ENCODE measurements at regions not wholly inside any gene's neighbourhood (a gene's known extent, or its start where the extent isn't known, plus 50 kb on each side); places are given as distances from the start of the nearest gene placed in this dataset.

DNA sequence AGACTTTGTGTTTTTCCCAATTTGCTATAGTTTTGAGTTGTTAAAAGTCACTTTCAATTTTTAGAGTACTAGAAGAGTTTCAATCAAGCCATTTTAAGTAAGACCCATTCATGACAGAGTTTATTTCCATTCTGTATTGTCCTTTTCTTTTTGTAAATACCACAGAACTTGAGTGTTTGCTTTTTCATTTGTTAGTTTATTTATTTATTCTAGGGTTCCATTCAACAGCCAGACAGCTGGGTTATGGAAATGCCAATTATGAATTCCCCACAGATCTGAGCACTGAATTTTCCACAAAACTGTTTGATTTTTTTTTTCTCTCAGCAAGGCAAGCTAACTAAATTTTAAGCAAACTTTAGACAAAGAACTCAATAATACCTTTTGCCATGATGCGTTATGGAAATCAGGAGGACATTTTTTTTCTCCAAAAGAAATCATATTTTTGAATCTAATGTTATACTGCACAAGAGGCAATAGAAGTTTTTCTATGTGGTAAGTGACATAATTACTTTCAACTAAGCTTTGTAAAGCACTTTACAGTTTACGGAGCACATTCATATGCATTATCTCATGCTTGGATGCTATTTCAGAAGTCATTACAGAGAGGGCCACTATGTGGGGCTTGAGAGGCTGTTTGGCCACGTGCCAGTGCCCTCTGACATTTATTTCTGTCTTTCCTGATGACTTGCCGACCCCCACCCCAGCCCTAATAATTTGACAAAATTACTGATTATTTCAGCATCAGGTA lies 181.5 kb downstream of the VRK1 start:
- intact Hi-C loops (cut with DNase I), result no loop called here
- no peak for DNase-seq (ENCODE audit: low spot score)

DNA sequence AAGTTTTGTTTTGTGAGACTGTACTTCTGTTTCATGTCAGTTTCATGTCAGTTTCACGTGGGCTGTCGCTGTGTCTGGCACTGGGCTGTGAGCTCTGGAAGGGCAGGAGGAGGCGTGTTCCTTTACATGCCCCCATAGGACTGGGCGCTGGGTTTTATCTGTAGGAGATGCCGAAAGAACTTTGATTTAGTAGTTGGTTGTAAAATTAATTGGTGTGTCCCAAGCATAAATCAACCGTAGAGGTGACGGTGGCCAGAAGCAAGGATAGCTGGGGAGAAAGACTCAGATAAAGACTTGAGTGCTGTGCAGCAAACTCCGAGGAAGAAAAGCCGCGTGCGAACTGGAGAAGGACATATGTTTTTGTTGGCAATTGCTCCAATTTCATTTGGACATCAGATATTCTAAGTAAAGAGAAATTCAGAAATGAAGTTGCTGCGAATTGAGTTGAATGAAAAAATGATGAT lies 182.5 kb downstream of the VRK1 start:
- intact Hi-C loops (cut with DNase I), result no loop called here
- no peak for DNase-seq (ENCODE audit: low spot score)

DNA sequence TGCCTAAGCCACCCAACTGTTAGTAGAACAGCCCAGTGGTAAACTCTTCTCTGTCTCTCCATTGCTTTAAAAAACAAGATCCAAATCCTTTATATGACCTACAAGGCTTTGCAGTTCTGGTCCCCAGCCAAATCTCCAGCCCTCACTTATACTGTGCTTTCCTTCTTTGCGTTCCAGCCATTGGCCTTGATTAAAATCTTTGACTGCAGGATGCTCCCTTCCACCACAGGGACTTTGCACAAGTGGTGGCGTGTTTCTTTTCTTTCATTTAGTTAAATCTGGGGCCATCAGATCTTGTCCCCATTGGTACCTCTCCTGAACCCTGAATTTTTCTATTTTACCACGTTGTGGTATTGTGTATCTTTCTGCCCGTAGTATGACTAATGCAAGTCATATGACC lies 183.7 kb downstream of the VRK1 start:
- intact Hi-C loops (cut with DNase I), result no loop called here
- DNase-seq (ENCODE audit: low spot score), result no peak

DNA sequence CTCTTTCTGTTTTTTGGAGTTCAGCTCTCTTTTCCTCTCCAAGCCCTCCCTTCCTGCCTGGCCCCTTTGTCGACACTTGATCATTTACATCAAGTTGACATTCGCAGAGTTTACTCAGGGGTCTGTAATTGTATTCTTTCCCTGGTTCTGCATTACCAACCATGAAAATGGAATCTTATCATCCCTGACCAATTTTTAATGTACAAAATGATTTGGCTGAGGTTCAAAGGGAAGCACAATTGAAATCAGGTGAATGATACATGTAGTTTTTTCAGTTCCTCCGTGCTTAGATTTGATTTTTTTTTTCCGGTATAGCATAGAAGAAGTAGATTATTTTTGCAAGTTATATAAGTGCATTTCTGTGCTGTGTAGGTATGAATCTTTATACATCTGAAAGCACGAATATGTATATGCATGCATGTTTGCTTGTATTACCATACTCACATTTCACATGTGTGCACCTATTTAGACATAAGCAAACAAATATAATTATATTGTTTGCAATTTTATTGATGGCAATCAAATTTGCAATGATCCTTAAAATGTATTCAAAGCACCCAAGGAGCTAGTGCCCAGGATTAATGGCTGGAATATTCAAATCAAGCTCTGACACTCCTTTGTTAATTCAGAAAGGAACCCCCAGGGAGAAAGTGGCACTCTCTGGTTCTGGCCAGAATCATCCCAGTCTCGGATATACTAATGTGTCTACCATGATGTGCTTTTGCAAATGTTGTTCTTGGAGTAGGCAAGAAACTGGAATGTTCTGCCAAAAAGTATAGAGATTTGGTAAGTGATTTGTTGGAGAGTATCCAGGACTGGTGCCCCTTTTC lies 189.3 kb downstream of the VRK1 start:
- no peak for DNase-seq (ENCODE audit: low spot score)
- intact Hi-C loops (cut with DNase I), result no loop called here

DNA sequence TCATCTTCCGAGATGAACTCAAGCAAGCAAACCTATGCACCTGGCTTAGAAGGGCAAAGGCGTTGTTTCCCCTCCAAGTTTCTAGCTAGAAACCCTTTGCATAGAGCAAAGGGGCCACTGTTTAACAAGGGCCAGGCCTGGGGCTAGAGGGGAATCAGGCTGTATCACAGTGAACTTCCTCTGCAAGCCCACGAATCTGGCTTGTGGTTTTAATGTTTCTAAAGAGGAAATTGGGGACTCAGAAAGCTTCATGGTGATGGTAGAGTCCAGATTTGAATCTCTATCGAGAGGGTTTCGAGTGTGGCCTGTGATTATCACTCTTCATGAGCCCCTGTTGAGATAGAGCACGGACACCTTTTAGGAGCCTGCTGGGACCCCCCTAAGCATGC lies 189.9 kb downstream of the VRK1 start:
- intact Hi-C loops (cut with DNase I), result no loop called here
- DNase-seq (ENCODE audit: low spot score), result no peak

DNA sequence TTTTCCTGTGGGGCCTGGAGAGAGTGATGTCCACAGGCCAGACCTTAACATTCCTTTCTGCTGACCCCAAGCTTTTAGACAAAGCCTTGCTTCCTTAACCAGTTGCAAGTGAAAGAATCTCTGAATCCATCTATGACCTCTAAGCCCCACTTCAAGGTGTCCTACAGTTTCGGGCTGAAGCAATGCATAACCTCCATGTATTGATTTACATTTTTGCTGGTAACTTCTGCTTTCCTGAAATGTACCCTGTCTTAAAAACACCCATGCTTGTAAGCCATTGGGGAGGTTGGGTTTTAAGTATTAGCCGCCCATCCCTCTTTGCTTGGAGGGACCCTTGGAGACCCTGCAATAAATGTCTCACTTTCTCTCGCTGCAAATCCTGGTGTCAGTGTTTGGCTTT lies 190.6 kb downstream of the VRK1 start:
- intact Hi-C loops (cut with DNase I), result no loop called here
- no peak for DNase-seq (ENCODE audit: low spot score)

DNA sequence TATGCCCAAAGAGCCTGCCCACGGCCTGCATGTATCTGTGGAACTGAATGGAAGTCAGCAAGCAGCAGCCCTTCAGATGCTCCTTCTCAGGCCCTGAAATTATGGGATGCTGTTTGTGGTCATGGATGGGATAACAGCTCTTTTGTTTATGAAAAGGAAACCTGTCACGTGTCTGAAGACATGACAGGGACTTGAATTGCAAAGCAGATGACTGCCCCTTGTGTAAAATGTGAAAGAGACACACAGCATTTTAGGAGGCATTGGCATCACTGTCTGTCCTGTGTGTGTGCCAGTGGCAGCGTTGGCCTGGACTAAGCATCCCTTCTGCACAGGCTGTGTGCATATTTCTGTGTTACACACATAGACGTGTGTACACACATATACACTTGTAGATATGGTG lies 192.1 kb downstream of the VRK1 start:
- no peak for DNase-seq (ENCODE audit: low spot score)
- intact Hi-C loops (cut with DNase I), result no loop called here

DNA sequence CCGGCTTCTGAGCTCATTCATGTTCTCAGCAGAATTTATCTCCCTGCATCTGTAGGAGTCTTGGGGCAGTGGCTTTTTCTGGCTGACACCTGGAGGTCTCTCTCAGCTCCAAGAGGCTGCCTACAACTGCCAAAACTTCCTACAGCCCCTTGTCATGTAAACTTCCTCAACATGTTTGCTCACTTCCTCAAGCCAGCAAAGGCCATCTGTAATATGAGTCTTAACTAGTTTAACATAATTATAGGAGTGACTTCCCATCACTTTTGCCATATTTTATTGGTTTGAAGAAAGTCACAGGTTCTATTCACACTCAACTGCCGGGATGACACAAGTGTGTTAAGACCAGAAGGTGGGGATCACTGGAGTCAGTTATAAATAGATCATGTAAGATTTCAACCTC lies 194.0 kb downstream of the VRK1 start:
- no peak for DNase-seq (ENCODE audit: low spot score)
- intact Hi-C loops (cut with DNase I), result no loop called here

DNA sequence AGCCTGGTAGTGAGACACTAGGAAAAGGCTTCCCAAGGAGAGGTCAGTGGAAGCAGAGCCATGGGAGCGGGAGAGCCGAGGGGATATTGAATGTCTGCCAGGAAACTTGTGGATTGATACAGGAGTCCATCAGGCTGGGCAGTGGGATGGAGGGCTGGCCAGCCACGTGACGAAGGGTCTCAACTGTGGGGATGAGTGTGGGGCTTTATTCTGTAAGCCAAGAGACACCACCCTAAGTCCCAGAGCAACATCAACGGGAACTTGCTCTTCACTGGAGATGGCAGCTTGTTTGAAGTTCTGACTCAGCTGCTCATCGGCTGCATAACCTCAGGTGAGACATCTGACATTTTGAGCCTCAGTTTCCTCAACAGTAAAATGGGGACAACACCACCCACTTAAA lies 197.8 kb downstream of the VRK1 start:
- intact Hi-C loops (cut with DNase I), result no loop called here
- no peak for DNase-seq (ENCODE audit: low spot score)

DNA sequence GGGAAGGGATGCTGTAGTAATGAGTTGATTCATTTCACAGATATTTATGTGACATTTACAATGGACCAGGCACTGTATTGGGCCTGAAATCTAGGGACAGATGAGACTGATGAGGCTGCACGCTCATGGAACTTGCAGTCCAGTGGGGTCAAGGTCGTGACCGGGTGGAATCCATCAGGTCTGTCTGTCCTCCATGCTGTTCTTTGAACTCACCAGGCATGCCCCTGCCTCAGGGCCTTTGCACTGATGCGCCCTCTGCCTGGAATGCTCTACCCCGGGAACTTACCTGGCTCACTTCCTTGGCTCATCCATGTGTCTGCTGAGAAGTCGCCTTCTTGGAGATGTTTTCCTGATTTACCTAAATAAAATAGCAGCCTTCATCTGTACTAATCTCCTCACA lies 200.1 kb downstream of the VRK1 start:
- intact Hi-C loops (cut with DNase I), result no loop called here
- no peak for DNase-seq (ENCODE audit: low spot score)

DNA sequence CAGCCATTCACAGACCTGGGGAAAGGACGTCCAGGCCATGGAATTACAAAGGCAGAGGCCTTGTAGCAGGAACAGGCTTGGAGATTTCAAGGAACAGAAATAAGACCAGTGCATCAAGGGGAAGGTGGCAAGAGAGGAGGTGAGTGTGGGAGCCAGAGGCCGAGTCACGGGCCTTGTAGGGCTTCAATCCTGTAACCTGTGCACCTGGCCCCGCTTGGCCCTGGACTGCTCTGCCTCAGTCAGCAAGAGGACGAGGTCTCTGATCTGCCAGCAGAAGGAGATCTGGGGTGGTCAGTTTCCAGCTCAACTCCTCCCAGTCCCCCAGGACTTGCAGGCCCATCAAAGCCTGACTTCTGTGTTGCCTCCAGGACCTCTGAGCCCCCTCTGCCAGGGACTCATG lies 200.8 kb downstream of the VRK1 start:
- no peak for DNase-seq (ENCODE audit: low spot score)
- intact Hi-C loops (cut with DNase I), result no loop called here

DNA sequence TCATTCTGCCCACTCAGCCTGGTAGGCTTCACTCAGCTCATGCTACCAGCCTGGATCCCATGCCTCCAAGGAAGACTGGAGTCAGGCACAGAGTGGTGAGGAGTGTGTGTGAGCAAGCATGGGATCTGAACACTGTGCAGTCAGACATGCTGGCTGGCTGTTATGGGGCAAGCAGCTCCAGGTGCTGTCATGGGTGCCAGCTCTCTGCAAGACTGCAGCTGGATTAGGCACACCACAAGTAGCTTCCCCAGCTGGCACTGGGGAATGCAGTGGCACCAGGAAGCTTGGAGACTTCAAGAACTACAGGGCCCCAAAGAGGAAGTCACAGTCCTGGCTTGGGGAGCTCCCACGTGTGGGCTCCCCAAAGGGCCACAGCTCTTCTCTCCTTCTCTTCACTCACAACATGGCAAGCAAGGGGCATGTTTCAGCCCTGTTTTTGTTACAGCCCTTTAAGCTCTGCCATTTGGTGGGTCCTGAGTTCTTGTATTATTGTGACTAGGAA lies 202.5 kb downstream of the VRK1 start:
- no peak for DNase-seq (ENCODE audit: low spot score)
- intact Hi-C loops (cut with DNase I), result no loop called here

DNA sequence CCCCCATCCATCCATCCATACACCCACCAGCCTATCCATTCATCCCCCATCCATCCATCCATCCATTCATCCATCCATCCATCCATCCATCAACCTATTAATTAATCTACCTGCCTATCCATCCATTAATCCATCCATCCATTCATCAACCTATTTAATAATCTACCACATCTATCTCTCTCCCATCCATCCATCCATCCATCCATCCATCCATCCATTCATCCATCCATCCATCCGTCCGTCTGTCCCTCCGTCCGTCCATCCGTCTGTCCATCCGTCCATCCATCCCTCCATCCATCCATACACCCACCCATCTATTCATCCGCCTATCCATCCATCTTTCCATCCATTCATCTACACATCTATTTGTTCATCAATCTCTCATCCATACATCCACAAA lies 205.3 kb downstream of the VRK1 start:
- DNase-seq (ENCODE audit: low spot score), result no peak
- intact Hi-C loops (cut with DNase I), result no loop called here

DNA sequence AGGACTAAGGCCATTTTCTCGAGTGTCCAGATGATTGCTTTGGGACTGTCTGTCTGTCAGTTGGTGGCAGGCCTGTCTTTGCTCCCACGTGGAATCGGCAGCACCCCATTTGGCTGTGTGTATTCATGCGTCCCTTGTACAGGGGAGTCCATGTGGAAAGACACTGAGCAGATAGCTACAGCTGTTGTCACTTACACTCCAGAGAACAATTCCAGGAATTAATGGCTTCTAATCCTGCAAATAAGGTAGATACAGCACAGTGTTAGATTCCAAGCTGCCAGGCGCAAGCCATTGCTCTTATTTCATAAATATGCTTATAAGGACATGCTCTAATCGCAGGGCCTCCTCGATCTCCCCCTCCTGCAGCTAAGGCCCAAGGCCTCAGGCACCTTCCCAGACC lies 208.8 kb downstream of the VRK1 start:
- intact Hi-C loops (cut with DNase I), result no loop called here
- DNase-seq (ENCODE audit: low spot score), result no peak

DNA sequence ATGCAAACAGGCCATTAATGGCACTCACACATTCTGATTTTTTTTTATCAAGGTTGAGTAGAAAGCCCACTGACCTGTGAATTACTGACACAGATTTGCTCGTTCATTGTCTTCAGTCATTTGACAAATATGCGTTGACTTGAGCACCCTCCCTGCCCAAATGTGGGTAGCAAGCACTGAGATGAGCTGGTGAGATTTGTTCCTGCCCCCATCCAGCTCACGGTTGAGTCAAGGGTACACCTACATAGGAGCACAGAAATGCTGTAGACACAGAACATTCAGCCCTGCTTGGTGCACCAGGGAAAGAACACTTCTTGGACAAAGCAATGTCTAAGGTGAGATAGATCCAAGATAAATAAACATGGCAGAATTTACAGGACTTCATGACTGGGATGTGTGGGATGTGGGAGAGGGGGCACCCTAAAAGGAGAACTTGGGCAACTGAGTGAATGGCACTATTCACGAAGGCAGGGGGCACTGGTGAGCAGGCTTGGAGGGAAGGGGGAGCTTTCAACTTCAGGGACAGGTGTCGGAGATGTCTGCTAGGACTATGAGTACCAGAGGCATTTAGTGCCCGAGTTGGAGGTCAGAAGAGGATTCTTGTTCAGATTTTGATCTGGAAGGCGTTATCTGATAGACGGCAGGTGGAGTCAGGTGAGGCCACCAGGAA lies 213.4 kb downstream of the VRK1 start:
- no peak for DNase-seq (ENCODE audit: low spot score)
- intact Hi-C loops (cut with DNase I), result no loop called here

DNA sequence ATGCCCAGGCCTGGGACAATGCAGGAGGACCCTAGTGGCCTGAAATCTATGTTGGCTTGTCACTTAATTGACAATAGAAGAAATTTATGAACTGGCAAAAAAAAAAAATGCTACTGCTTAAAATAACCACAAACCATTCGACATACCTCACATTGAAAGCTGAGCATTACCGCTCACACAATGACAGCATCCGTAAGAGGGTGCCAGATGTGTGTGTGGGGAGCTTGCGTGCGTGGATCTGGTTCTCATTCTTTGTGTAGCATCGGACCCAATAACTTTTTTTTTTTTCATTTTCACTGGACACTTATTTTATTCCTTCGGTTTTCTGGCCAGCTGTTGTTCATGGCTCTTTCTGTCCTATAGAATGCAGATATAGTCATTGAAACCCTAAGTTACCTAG lies 216.7 kb downstream of the VRK1 start:
- intact Hi-C loops (cut with DNase I), result no loop called here
- no peak for DNase-seq (ENCODE audit: low spot score)

DNA sequence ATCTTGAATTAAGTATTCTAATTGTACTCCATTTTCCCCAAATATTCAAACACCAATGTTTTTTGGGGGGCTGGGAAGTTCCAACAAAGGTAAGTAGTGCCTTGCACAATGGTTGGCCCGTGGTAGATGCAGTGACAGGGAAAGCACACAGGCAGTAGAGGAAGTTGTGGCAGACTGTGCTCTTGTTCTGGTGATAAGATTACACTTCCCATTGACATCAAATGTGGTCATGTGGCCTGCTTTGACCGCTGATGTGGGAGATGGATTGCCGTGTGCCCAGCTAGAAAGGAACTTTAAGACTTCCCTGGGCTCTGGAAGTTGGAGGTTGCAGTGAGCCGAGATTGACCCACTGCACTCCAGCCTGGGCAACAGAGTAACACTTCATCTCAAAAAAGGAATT lies 223.8 kb downstream of the VRK1 start:
- no peak for DNase-seq (ENCODE audit: low spot score)
- intact Hi-C loops (cut with DNase I), result no loop called here

DNA sequence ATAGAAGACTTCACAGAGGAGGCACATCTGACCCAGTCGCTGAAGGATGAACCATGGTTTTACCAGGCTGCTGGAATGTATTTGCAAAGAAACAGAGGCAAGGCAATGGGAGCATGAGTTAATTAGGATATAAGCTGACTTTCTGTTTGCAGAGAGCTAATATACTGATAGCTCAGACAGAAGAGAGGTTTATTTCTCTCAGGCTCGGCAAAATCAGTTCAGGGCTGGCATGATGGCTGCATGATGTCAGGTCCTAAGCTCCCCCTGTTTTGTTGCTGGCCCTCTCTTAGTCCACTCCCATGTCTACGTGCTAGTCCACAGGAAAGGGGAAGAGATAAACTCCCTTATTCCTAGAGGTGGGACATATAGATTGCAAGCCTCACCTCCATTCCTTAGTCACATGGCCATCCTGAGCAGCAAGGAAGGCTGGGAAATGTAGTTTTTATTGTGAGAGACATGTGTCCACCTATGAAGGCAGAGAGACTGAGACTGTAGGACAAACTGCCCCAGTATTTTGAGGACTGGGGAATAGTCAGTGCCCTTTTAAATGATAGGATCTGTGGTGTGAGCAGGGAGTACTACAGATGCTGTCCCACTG lies 224.5 kb downstream of the VRK1 start:
- DNase-seq (ENCODE audit: low spot score), result no peak

DNA sequence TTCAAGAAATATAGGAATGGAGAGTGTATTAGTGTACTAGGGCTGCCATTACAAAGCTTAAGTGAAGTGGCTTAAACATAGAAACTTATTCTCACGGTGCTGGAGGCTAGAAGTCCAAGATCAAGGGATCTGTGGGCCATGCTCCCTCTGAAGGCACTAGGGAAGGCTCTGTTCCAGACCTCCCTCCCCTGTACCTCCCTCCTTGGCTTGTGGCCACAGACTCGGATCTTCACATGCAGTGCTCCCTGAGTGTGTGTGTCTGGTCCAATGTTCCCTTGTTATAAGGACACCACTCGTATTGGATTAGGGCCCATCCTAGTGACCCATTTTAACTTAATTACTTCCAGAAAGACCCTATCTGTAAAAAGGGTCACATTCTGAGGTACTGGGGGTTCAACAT lies 225.6 kb downstream of the VRK1 start:
- no peak for DNase-seq (ENCODE audit: low spot score)
- intact Hi-C loops (cut with DNase I), result no loop called here

More for the DNA sequence above, 224.5 kb downstream of the VRK1 start:
- intact Hi-C loops (cut with DNase I), result no loop called here

DNA sequence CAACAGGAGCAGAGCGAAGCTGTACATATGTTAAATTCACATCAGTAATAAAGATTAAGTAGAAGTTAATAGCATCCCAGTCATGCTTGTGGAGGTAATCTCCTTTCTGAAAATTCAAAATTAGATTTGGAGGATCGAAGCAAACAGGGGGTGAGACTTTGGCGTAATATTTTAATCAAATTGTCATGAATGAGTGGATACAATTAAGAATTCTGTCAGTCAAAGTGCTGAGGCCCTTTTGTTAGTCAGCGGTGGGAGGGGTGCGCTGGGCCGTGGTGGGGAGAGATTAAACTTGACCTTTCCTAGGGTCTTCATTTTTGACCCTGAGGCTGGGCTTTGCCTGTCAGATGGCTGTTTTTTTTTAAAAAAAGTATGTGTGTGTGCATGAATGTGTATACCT lies 226.7 kb downstream of the VRK1 start:
- intact Hi-C loops (cut with DNase I), result no loop called here
- DNase-seq (ENCODE audit: low spot score), result no peak
